Heart left ventricle (tissue), 16 donors: ENCODE measurements at regions not wholly inside any gene's neighbourhood (a gene's known extent, or its start where the extent isn't known, plus 50 kb on each side); places are given as distances from the start of the nearest gene placed in this dataset.

ENCODE experiments used
- ATAC-seq, 4 donors: fragments of 200-7000 bp; cut with Tn5 transposase; one replicate each; pipeline ENCODE4 v1.9.1; 2020 to 2022; ENCODE audit warnings: moderate library complexity in 4 of 4, mild to moderate bottlenecking in 3 of 4, moderate number of reproducible peaks in 1 of 4
- DNase-seq, 5 donors: peaks; one replicate each; pipeline ENCODE4 v3.0.0-alpha.2; 2020
- H3K27ac ChIP-seq, 12 donors: fragments of 200-600 bp; sonication (generic) in 4 of 12; one replicate each; pipeline versions ENCODE4 v1.5.0 to v1.8.0; 2016 to 2022; ENCODE audit warnings: mild to moderate bottlenecking in 2 of 12
- H3K27me3 ChIP-seq, 9 donors: fragments of 200-600 bp; sonication (generic) in 2 of 9; one replicate each; pipeline versions ENCODE4 v1.5.1 to v1.8.0; 2016 to 2022; ENCODE audit warnings: mild to moderate bottlenecking in 3 of 9
- H3K36me3 ChIP-seq, 9 donors: fragments of 200-600 bp; sonication (generic) in 2 of 9; one replicate each; pipeline versions ENCODE4 v1.5.0 to v1.8.0; 2018 to 2022; ENCODE audit warnings: mild to moderate bottlenecking in 2 of 9
- H3K4me1 ChIP-seq, 12 donors: fragments of 200-600 bp; sonication (generic) in 4 of 12; one replicate each; pipeline versions ENCODE4 v1.5.0 to v1.8.0; 2016 to 2022; ENCODE audit warnings: mild to moderate bottlenecking in 3 of 12
- H3K4me3 ChIP-seq, 12 donors: fragments of 200-600 bp; sonication (generic) in 4 of 12; one replicate each; pipeline versions ENCODE4 v1.5.0 to v1.8.0; 2017 to 2022; ENCODE audit warnings: mild to moderate bottlenecking in 9 of 12, moderate library complexity in 4 of 12
- H3K9me3 ChIP-seq, 12 donors: fragments of 200-600 bp; sonication (generic) in 4 of 12; one replicate each; pipeline versions ENCODE4 v1.5.0 to v1.8.0; 2016 to 2022; ENCODE audit warnings: mild to moderate bottlenecking in 1 of 12
- CTCF ChIP-seq, 12 donors: fragments of 200-600 bp; sonication (generic) in 4 of 12; IDR thresholded peaks; one replicate each; pipeline versions ENCODE4 v1.5.0 to v1.8.0; 2018 to 2022; ENCODE audit warnings: antibody characterized with exemption in 12 of 12, mild to moderate bottlenecking in 5 of 12
- POLR2A ChIP-seq, 2 donors: fragments of 450-650 bp; IDR thresholded peaks; one replicate each; pipeline ENCODE4 v1.6.1; 2017; ENCODE audit warnings: antibody characterized with exemption in 2 of 2, mild to moderate bottlenecking in 2 of 2, moderate library complexity in 2 of 2
- WGBS, 4 donors: extraction: QIAGEN DNeasy Blood & Tissue Kit in 2 of 4; methylation state at CpG; one replicate each; pipeline versions ENCODE4 v1.1.5 to v1.1.7; 2013 to 2018; 5-methylcytosine and 5-hydroxymethylcytosine counted together
- intact Hi-C, 10 donors: fragments of 100-400 bp; cut with DNase I; formaldehyde crosslinking; loops; one replicate each; pipeline versions ENCODE4 v1.11.1 to v1.14.2; 2022
- donor health status: ischemic (EF 13 %, LVEDD 7.1; RV severe dilation, severe dysfunction).
- donor health status: healthy with polysubstance abuse.
- donor health status: DM: no; HTN: yes; CAD: no.
- donor health status: DM: no; HTN: no; CAD: no.
- donor health status: ischemic (EF 25% LVEDD 6.9; RV normal size, moderate dysfunction).
- donor health status: ischemic (EF 25% LVEDD 5.7; RV mildly dilated, moderate dysfunction).
- donor health status: healthy.
- donor health status: DM: yes; HTN: yes; CAD: no.
- donor health status: ischemic (EF 35%, LVEDD 5.7; RV mildly dilated, moderate dysfunction).
- donor health status: nonischemic (EF 11% LVEDD 7.7; RV severe dilation, severe dysfunction).
- donor health status: DM: yes; HTN: yes; CAD: no.
- donor health status: PGD.
- donor health status: ischemic (EF 29% LVEDD 5.4; RV normal size, mild dysfunction).
- donor health status: nonischemic (EF 23%, LVEDD 6.1; RV moderate dilation, normal function).

GRCh38 chr1:168795681-168796080, 66.7 kb upstream of the DPT start:
- Histone ChIP-seq H3K4me3 (no peak overlapping the region), H3K27ac (no peak overlapping the region), H3K9me3 (no peaks in the 10 kb centered on the region), H3K27me3 (no peaks in the 10 kb centered on the region), H3K36me3 (no peaks in the 10 kb centered on the region), H3K4me1 (no peaks in the 10 kb centered on the region)
- no peak for DNase-seq
- intact Hi-C loops: no loop called here
- 95 to 98% (median 97%) methylated on average over 3 of the region's 3 CpGs for WGBS, 4 donors
- no peak for ATAC-seq
- TF ChIP-seq POLR2A (IDR thresholded peaks at IDR 0.05) (no peak), CTCF (IDR thresholded peaks at IDR 0.05) (no peak)

- ATAC-seq: no peak
- DNase-seq: no peak
- WGBS, 4 donors: 96 to 99% (median 97%) methylated on average over 2 of the region's 2 CpGs
Observed at GRCh38 chr1:168799927-168800605, 71.1 kb upstream of the DPT start.

GRCh38 chr1:168801032-168801745, 72.2 kb upstream of the DPT start:
- no peaks in the 10 kb centered on the region for H3K36me3 ChIP-seq
- intact Hi-C loops: no loop called here
- no peaks in the 10 kb centered on the region for H3K27me3 ChIP-seq

More at GRCh38 chr1:168799927-168800605, 71.1 kb upstream of the DPT start:
- no peak overlapping the region for H3K4me3 ChIP-seq
- no peaks in the 10 kb centered on the region for H3K36me3 ChIP-seq
- no peak for TF ChIP-seq POLR2A (IDR thresholded peaks at IDR 0.05)
- no peak for TF ChIP-seq CTCF (IDR thresholded peaks at IDR 0.05)
- H3K9me3 ChIP-seq: no peaks in the 10 kb centered on the region
- intact Hi-C loops: no loop called here
- H3K4me1 ChIP-seq: no peaks in the 10 kb centered on the region
- no peak overlapping the region for H3K27ac ChIP-seq
- H3K27me3 ChIP-seq: no peaks in the 10 kb centered on the region

More at GRCh38 chr1:168801032-168801745, 72.2 kb upstream of the DPT start:
- WGBS, 4 donors: 76 to 82% (median 82%) methylated on average over 3 of the region's 3 CpGs
- DNase-seq: no peak
- Histone ChIP-seq H3K4me1 (no peaks in the 10 kb centered on the region), H3K9me3 (no peaks in the 10 kb centered on the region), H3K27ac (no peak overlapping the region), H3K4me3 (no peak overlapping the region)
- TF ChIP-seq POLR2A (IDR thresholded peaks at IDR 0.05) (no peak), CTCF (IDR thresholded peaks at IDR 0.05) (no peak)
- ATAC-seq: no peak
